ENCODE measurements at regions not wholly inside any gene's neighbourhood (a gene's known extent, or its start where the extent isn't known, plus 50 kb on each side); places are given as distances from the start of the nearest gene placed in this dataset.

DNA sequence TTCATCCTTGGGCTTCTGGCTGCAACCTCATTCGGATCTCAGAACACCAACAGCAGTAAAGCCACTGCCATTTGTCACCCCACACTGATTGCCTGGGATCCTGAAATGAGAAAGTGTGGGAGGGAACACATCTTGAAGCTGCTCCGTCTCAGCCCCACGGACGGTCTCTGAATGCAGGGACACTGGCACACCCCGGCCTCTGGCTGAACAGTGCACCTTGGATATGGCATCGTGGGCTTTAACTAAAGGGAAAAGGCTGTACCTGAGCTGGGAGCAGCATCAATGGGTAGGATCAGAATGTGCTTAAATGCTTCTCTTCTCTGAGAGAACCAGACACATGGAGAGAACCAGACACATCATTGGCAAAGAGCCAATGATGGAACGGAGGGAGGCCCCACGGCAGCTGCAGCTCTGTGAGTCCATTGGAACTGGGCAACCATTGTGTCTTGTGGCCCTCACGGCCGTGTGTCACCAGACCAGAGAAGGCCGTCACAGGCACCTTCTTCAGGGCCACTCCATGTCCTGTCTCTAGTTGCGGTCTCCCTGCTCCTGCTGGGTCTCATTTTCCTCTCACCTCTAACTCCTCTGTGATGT lies 193.4 kb upstream of the MYT1L start:
- Histone ChIP-seq H3K27ac (ENCODE audit: low read depth in 1 of 2, low read length in 2 of 2) (no peak overlapping the region), H3K36me3 (ENCODE audit: insufficient read depth, low read length) (no peaks in the 10 kb centered on the region), H3K4me3 (ENCODE audit: low read length) (no peak overlapping the region), H3K27me3 (ENCODE audit: control insufficient read depth in 1 of 2, insufficient read depth in 2 of 2, low read length in 2 of 2) (no peaks in the 10 kb centered on the region), H3K9me3 (ENCODE audit: control insufficient read depth in 1 of 2, insufficient read depth in 1 of 2, low read length in 2 of 2) (peaks cover 0 to 8% of the 10 kb centered on the region in 2 experiments), H3K4me1 (ENCODE audit: insufficient read depth, low read length) (no peaks in the 10 kb centered on the region)
- CTCF ChIA-PET = no interaction called here
- no peak for ATAC-seq (ENCODE audit: poor library complexity)
- DNase-seq = no peak
- no peaks in the 10 kb centered on the region for H3K4me1 Mint-ChIP-seq (ENCODE audit: low read depth)
- no peak overlapping the region for H3K27ac Mint-ChIP-seq
- H3K27me3 Mint-ChIP-seq = no peaks in the 10 kb centered on the region
- intact Hi-C loops (cut with DNase I, micrococcal nuclease) = no loop called here
- TF ChIP-seq, protein P1, sequence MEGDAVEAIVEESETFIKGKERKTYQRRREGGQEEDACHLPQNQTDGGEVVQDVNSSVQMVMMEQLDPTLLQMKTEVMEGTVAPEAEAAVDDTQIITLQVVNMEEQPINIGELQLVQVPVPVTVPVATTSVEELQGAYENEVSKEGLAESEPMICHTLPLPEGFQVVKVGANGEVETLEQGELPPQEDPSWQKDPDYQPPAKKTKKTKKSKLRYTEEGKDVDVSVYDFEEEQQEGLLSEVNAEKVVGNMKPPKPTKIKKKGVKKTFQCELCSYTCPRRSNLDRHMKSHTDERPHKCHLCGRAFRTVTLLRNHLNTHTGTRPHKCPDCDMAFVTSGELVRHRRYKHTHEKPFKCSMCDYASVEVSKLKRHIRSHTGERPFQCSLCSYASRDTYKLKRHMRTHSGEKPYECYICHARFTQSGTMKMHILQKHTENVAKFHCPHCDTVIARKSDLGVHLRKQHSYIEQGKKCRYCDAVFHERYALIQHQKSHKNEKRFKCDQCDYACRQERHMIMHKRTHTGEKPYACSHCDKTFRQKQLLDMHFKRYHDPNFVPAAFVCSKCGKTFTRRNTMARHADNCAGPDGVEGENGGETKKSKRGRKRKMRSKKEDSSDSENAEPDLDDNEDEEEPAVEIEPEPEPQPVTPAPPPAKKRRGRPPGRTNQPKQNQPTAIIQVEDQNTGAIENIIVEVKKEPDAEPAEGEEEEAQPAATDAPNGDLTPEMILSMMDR (IDR thresholded peaks at IDR 0.05) = no peak
- H3K36me3 Mint-ChIP-seq (ENCODE audit: low read depth) = no peaks in the 10 kb centered on the region
- POLR2A ChIA-PET = no interaction called here
- H3K9me3 Mint-ChIP-seq = no peaks in the 10 kb centered on the region
- no peak overlapping the region for H3K4me3 Mint-ChIP-seq

DNA sequence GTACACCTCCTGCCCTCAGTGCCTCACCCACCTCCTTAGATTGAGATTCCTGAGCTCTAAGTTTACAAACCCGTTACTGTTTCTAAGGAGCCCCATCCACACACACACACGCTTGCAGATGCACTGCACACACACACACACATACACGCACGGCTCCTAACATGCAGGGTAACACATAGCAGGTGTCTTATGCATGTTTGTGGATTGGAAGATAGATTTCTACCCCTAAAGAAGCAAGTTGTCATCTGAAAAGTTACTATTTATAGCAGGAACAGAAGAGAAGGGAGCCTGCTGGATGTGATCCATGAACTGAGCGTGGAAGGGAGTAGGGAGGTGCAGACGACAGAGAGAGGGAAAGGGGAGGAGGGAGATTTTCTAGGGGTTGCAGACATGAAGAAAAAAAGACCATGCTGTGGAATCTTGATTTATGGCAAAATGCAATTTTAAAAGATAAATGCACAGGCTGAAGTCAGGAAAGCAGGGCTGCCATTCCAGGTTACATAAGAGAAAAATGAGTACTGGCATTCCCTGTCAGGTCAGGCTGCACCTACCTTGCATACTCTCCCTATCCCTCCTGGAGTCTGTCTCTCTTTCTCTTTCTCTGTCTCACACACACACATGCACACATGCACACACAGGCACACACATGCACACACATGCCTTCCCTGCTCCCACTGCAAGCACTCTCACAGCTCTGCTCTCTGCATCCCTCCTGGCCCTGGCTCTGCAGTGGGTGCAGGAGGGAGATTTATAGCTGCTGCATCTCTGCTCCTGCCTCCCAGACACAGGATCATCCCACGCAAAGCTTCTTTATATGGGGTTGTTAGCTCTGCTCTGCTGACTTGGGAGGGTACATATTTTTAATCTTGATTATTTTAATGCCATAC lies 192.6 kb upstream of the MYT1L start:
- intact Hi-C loops (cut with DNase I, micrococcal nuclease) = no loop called here
- no peaks in the 10 kb centered on the region for H3K9me3 Mint-ChIP-seq
- Histone ChIP-seq H3K4me1 (ENCODE audit: insufficient read depth, low read length) (no peaks in the 10 kb centered on the region), H3K4me3 (ENCODE audit: low read length) (no peak overlapping the region), H3K9me3 (ENCODE audit: control insufficient read depth in 1 of 2, insufficient read depth in 1 of 2, low read length in 2 of 2) (peaks cover 0 to 8% of the 10 kb centered on the region in 2 experiments), H3K27me3 (ENCODE audit: control insufficient read depth in 1 of 2, insufficient read depth in 2 of 2, low read length in 2 of 2) (no peaks in the 10 kb centered on the region), H3K27ac (ENCODE audit: low read depth in 1 of 2, low read length in 2 of 2) (no peak overlapping the region), H3K36me3 (ENCODE audit: insufficient read depth, low read length) (no peaks in the 10 kb centered on the region)
- no peak overlapping the region for H3K4me3 Mint-ChIP-seq
- ATAC-seq (ENCODE audit: poor library complexity) (no peak), DNase-seq (no peak)
- no peak overlapping the region for H3K27ac Mint-ChIP-seq
- H3K36me3 Mint-ChIP-seq (ENCODE audit: low read depth) = no peaks in the 10 kb centered on the region
- H3K27me3 Mint-ChIP-seq = no peaks in the 10 kb centered on the region
- no peaks in the 10 kb centered on the region for H3K4me1 Mint-ChIP-seq (ENCODE audit: low read depth)
- ChIA-PET CTCF (no interaction called here), POLR2A (no interaction called here)
- TF ChIP-seq, protein P1 (IDR thresholded peaks at IDR 0.05) = no peak

DNA sequence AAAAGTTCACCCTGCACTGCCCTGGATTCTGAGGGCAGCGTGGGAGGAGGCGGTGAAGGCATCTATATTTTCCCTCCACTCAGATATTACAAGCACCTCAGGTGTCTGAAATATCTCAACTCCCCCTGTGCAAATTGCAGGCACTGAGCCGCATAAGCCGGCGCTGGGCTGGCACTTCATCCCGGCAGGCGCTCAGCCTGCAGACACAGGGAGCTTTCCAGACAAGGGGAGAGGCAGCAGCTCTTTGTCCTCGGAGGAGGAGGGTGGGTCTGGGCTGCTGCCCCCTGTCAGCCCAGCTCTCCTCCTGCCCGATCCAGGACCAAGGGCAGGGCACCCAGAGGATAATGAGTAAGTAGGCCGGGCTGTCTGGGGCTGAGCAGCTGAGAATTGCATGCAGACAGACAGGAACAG lies 189.3 kb upstream of the MYT1L start:
- ATAC-seq (ENCODE audit: poor library complexity) = no peak
- no peak overlapping the region for H3K4me3 ChIP-seq (ENCODE audit: low read length)
- intact Hi-C loops (cut with DNase I, micrococcal nuclease) = no loop called here
- no peak overlapping the region for H3K27ac ChIP-seq (ENCODE audit: low read depth in 1 of 2, low read length in 2 of 2)
- no peaks in the 10 kb centered on the region for H3K4me1 ChIP-seq (ENCODE audit: insufficient read depth, low read length)
- TF ChIP-seq, protein P1 (IDR thresholded peaks at IDR 0.05) = no peak
- DNase-seq = no peak
- POLR2A ChIA-PET = no interaction called here
- no peaks in the 10 kb centered on the region for H3K27me3 ChIP-seq (ENCODE audit: control insufficient read depth in 1 of 2, insufficient read depth in 2 of 2, low read length in 2 of 2)
- H3K27me3 Mint-ChIP-seq = no peaks in the 10 kb centered on the region
- no peak overlapping the region for H3K27ac Mint-ChIP-seq
- H3K36me3 Mint-ChIP-seq (ENCODE audit: low read depth) = no peaks in the 10 kb centered on the region
- no peak overlapping the region for H3K4me3 Mint-ChIP-seq
- peaks cover 0 to 8% of the 10 kb centered on the region in 2 experiments for H3K9me3 ChIP-seq (ENCODE audit: control insufficient read depth in 1 of 2, insufficient read depth in 1 of 2, low read length in 2 of 2)
- H3K36me3 ChIP-seq (ENCODE audit: insufficient read depth, low read length) = no peaks in the 10 kb centered on the region
- no peaks in the 10 kb centered on the region for H3K4me1 Mint-ChIP-seq (ENCODE audit: low read depth)
- CTCF ChIA-PET = no interaction called here
- no peaks in the 10 kb centered on the region for H3K9me3 Mint-ChIP-seq

Data from CD4-positive, alpha-beta T cell (primary cell).